Fibroblast of lung (primary cell): ENCODE measurements at regions not wholly inside any gene's neighbourhood (a gene's known extent, or its start where the extent isn't known, plus 50 kb on each side); places are given as distances from the start of the nearest gene placed in this dataset.

Experiments
- CTCF ChIP-seq, 2 donors: IDR thresholded peaks in 1 of 2; conservative IDR thresholded peaks in 1 of 2; 1 replicate in 1 of 2; 2 replicates in 1 of 2; pipeline ENCODE4 v1.5.1; 2011 to 2012; ENCODE audit warnings: low read length in 2 of 2, control low read depth in 1 of 2, inconsistent platforms in 1 of 2, low read depth in 1 of 2, mild to moderate bottlenecking in 1 of 2
- EZH2 ChIP-seq: IDR thresholded peaks from 2 replicates; pipeline ENCODE4 v1.5.1; 2012; ENCODE audit warnings: low read length, control low read depth, mild to moderate bottlenecking; ENCODE audit errors: missing control alignments

DNA sequence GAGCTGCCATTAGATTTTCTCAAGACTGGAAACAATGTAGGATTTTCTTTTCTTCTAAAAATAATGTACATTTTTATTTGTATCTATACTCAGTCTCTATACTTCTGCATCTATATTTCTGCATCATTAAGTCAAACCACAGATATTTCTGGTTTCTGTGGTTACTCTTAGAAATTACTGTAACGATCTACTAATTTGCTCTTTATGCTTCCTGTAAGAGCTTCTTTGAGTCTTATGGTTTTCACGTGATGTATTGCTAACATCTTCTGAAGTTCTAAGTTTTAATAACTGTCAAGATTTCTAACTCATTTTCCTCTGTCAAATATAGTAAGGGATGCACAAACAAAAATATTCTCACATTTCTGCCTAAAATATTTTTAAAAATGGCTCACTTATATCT lies 1144.5 kb downstream of the HACE1 start:
- TF ChIP-seq CTCF (conservative IDR thresholded peaks at IDR 0.05 in 1 of 2, IDR thresholded peaks at IDR 0.05 in 1 of 2; ENCODE audit: low read depth in 1 of 2, low read length in 2 of 2): no peak
- no peak for TF ChIP-seq EZH2
